Eye (tissue), 1 donor: ENCODE measurements at regions not wholly inside any gene's neighbourhood (a gene's known extent, or its start where the extent isn't known, plus 50 kb on each side); places are given as distances from the start of the nearest gene placed in this dataset.

ENCODE experiments used
- DNase-seq: peaks from one replicate; pipeline ENCODE4 v3.0.0-alpha.2; 2015

GRCh38 chrY:15704906-15705305 is 1180.6 kb downstream of the NLGN4Y start:
- no peak for DNase-seq

DNA sequence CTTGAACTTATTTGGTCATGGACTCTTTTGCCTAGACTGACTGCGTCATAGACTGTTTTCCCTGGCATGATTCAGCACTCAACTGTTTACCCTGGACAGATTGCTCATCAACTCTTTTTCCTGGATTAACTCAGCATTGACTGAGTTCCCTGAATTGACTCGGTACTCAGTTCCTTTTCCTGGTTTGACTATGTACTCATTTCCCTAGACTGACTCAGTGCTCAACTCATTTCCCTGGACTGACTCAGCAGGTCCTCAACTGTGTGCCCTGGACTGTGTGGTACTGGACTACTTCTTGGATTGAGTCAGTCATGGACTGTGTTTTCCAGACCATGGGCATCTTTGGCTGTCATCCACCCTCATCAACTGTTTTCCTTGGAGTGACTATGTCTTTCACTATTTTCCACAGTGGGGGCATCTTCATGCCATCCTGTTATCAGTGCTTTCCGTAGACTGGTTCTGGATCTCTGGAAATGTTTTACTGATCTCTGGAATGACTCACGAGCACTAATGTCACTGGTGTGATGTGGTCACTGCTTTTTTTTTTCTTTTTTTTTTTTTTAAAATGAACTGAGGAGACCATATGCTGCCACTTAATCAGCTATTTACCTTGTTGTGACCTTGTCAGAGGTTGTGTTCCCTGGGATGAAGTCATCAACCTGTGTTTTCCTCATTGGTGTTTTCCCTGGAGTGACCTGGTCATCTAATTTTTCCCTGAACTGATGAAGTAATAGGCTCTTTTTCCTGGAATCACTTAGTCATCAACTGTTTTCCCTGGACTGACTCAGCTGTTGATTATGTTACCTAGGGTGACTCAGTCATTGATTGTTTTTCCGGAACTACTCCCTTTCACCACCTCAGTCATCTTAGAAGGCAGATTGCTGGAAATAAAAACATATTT is 1225.5 kb downstream of the NLGN4Y start:
- no peak for DNase-seq

- DNase-seq = no peak
These were observed 1226.7 kb downstream of the NLGN4Y start for GRCh38 chrY:15751001-15751400.

DNA sequence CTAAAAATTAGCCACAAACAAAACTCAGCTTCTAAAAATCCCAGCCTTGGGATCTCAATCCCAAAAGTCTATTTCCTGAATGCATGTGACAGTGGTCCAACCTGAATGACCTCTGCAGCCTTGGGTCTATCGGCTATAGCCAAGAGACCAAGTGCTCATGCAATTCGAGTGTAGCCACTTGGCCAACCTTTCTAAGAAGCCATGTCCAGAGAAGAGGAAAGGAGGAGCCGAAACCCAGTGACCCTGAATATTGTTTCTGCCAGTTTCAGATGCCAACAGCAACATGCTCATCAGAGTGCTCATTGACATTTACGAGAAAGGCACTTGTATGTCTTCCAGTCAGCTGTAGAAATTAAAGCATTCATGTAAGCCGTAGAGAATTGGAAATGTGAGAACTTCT is 1231.9 kb downstream of the NLGN4Y start:
- DNase-seq = no peak

- no peak for DNase-seq
These were observed 1249.2 kb downstream of the NLGN4Y start for GRCh38 chrY:15773579-15773978.

DNA sequence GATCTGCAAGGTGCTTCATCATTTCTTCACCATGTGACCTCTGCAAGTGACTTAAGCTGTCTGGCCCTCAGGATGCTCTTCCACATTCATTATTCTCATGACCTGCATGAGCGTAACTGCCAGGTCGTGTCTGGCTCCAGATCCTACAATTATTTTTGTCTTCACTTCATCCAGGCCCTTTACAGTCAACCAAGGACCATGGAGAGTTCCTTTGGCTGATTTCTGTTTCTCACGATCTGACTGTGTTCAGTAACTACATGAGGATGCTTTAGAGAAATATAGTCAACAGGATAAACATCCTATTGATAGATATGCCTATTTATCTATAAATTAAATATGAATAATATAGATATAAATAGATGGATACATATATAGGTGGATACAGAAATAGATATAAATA is 1251.6 kb downstream of the NLGN4Y start:
- no peak for DNase-seq

DNA sequence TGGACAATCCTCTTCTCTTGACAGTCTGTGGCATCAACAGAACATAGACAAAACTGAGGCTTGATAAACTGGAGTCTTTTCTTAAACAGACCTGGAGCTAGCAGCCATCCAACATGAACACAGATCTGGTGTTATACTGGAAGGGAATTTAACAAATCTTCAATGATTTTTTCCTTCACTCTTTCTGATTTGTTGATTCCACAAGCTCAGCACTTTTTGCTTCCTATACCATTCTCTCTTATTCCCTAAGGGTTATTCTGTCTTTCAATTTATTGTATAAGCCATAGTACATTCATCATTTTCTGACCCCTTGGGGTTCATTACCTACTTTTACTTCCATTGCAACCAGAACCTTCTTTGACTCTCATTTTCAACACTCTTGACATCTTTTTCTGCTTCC is 1255.6 kb downstream of the NLGN4Y start:
- no peak for DNase-seq

GRCh38 chrY:15800021-15800420 is 1275.7 kb downstream of the NLGN4Y start:
- DNase-seq = no peak

- no peak for DNase-seq
These were observed 1281.7 kb downstream of the NLGN4Y start for GRCh38 chrY:15805985-15806384.

GRCh38 chrY:15814241-15814640 is 1289.9 kb downstream of the NLGN4Y start:
- DNase-seq = no peak
